ENCODE measurements at regions not wholly inside any gene's neighbourhood (a gene's known extent, or its start where the extent isn't known, plus 50 kb on each side); places are given as distances from the start of the nearest gene placed in this dataset.

GRCh38 chr3:89973156-89973555, 865.7 kb downstream of the EPHA3 start:
- intact Hi-C loops (cut with DNase I; ENCODE audit: low total_unique reads), result no loop called here
- TF ChIP-seq CTCF (IDR thresholded peaks at IDR 0.05) (no peak), POLR2A (IDR thresholded peaks at IDR 0.05) (no peak)
- no peaks in the 10 kb centered on the region for H3K9me3 ChIP-seq
- no peak overlapping the region for H3K4me3 ChIP-seq
- no peaks in the 10 kb centered on the region for H3K27me3 ChIP-seq
- DNase-seq, result no peak
- H3K4me1 ChIP-seq, result no peaks in the 10 kb centered on the region
- no peaks in the 10 kb centered on the region for H3K36me3 ChIP-seq
- H3K27ac ChIP-seq, result no peak overlapping the region

- Histone ChIP-seq H3K4me3 (no peak overlapping the region), H3K4me1 (no peaks in the 10 kb centered on the region), H3K27me3 (no peaks in the 10 kb centered on the region), H3K27ac (no peak overlapping the region), H3K9me3 (no peaks in the 10 kb centered on the region), H3K36me3 (no peaks in the 10 kb centered on the region)
- intact Hi-C loops (cut with DNase I; ENCODE audit: low total_unique reads), result no loop called here
- DNase-seq, result no peak
- no peak for TF ChIP-seq POLR2A (IDR thresholded peaks at IDR 0.05)
- TF ChIP-seq CTCF (IDR thresholded peaks at IDR 0.05), result no peak
Measured at GRCh38 chr3:89974903-89975519, 867.6 kb downstream of the EPHA3 start.

- Histone ChIP-seq H3K4me3 (no peak overlapping the region), H3K36me3 (no peaks in the 10 kb centered on the region), H3K27ac (no peak overlapping the region), H3K9me3 (no peaks in the 10 kb centered on the region), H3K4me1 (no peaks in the 10 kb centered on the region), H3K27me3 (no peaks in the 10 kb centered on the region)
- intact Hi-C loops (cut with DNase I; ENCODE audit: low total_unique reads), result no loop called here
- DNase-seq, result no peak
- TF ChIP-seq POLR2A (IDR thresholded peaks at IDR 0.05), result no peak
- no peak for TF ChIP-seq CTCF (IDR thresholded peaks at IDR 0.05)
Measured at GRCh38 chr3:89983449-89983848, 876.0 kb downstream of the EPHA3 start.

- H3K27ac ChIP-seq, result no peak overlapping the region
- no peaks in the 10 kb centered on the region for H3K27me3 ChIP-seq
- no peak for TF ChIP-seq CTCF (IDR thresholded peaks at IDR 0.05)
- TF ChIP-seq POLR2A (IDR thresholded peaks at IDR 0.05), result no peak
- H3K9me3 ChIP-seq, result no peaks in the 10 kb centered on the region
- no peak for DNase-seq
- H3K4me3 ChIP-seq, result no peak overlapping the region
- intact Hi-C loops (cut with DNase I; ENCODE audit: low total_unique reads), result no loop called here
- no peaks in the 10 kb centered on the region for H3K4me1 ChIP-seq
- no peaks in the 10 kb centered on the region for H3K36me3 ChIP-seq
Measured at GRCh38 chr3:90005281-90005847, 897.9 kb downstream of the EPHA3 start.

- H3K27me3 ChIP-seq, result no peaks in the 10 kb centered on the region
- H3K4me3 ChIP-seq, result no peak overlapping the region
- no peaks in the 10 kb centered on the region for H3K9me3 ChIP-seq
- no peaks in the 10 kb centered on the region for H3K36me3 ChIP-seq
- DNase-seq, result no peak
- H3K4me1 ChIP-seq, result no peaks in the 10 kb centered on the region
- intact Hi-C loops (cut with DNase I; ENCODE audit: low total_unique reads), result no loop called here
- TF ChIP-seq POLR2A (IDR thresholded peaks at IDR 0.05) (no peak), CTCF (IDR thresholded peaks at IDR 0.05) (no peak)
- H3K27ac ChIP-seq, result no peak overlapping the region
Measured at GRCh38 chr3:90007778-90008499, 900.5 kb downstream of the EPHA3 start.
